ENCODE measurements at regions not wholly inside any gene's neighbourhood (a gene's known extent, or its start where the extent isn't known, plus 50 kb on each side); places are given as distances from the start of the nearest gene placed in this dataset.

- Histone ChIP-seq H3K4me3 (no peak overlapping the region), H3K27ac (no peak overlapping the region)
- no peak for DNase-seq (ENCODE audit: low spot score)
- no peak for TF ChIP-seq CTCF (IDR thresholded peaks at IDR 0.05)
Observed at GRCh38 chr13:34249546-34250039, 431.6 kb downstream of the RFC3 start.

GRCh38 chr13:34250151-34250670 is 432.3 kb downstream of the RFC3 start:
- TF ChIP-seq CTCF (IDR thresholded peaks at IDR 0.05), result no peak
- Histone ChIP-seq H3K27ac (no peak overlapping the region), H3K4me3 (no peak overlapping the region)
- DNase-seq (ENCODE audit: low spot score), result no peak

GRCh38 chr13:34254366-34254765 is 436.4 kb downstream of the RFC3 start:
- no peak overlapping the region for H3K4me3 ChIP-seq
- no peak for DNase-seq (ENCODE audit: low spot score)
- no peak overlapping the region for H3K27ac ChIP-seq
- no peak for TF ChIP-seq CTCF (IDR thresholded peaks at IDR 0.05)

GRCh38 chr13:34255711-34256110 is 437.8 kb downstream of the RFC3 start:
- Histone ChIP-seq H3K4me3 (no peak overlapping the region), H3K27ac (no peak overlapping the region)
- no peak for DNase-seq (ENCODE audit: low spot score)
- TF ChIP-seq CTCF (IDR thresholded peaks at IDR 0.05), result no peak

GRCh38 chr13:34256236-34256635 is 438.3 kb downstream of the RFC3 start:
- no peak for TF ChIP-seq CTCF (IDR thresholded peaks at IDR 0.05)
- Histone ChIP-seq H3K27ac (no peak overlapping the region), H3K4me3 (no peak overlapping the region)
- DNase-seq (ENCODE audit: low spot score), result no peak

- Histone ChIP-seq H3K4me3 (no peak overlapping the region), H3K27ac (no peak overlapping the region)
- TF ChIP-seq CTCF (IDR thresholded peaks at IDR 0.05), result no peak
- no peak for DNase-seq (ENCODE audit: low spot score)
Observed at GRCh38 chr13:34257966-34258365, 440.0 kb downstream of the RFC3 start.

GRCh38 chr13:34258646-34259386 is 440.9 kb downstream of the RFC3 start:
- no peak for DNase-seq (ENCODE audit: low spot score)
- no peak for TF ChIP-seq CTCF (IDR thresholded peaks at IDR 0.05)
- no peak overlapping the region for H3K4me3 ChIP-seq

More at GRCh38 chr13:34258646-34259386, 440.9 kb downstream of the RFC3 start:
- H3K27ac ChIP-seq, result no peak overlapping the region

All from coronary artery (tissue), 2 donors.